HG02623 (cell line): ENCODE measurements at regions not wholly inside any gene's neighbourhood (a gene's known extent, or its start where the extent isn't known, plus 50 kb on each side); places are given as distances from the start of the nearest gene placed in this dataset.
"Not testable (repeated sequence)": the region's sequence is repeated elsewhere in the genome, so short reads cannot be mapped to it uniquely, and the experiment has no call there.

Source experiments
- ATAC-seq: cut with Tn5 transposase; IDR thresholded peaks from one replicate; pipeline ENCODE4 v1.9.1; 2021; ENCODE audit warnings: moderate library complexity; ENCODE audit not compliant: unreplicated experiment

DNA sequence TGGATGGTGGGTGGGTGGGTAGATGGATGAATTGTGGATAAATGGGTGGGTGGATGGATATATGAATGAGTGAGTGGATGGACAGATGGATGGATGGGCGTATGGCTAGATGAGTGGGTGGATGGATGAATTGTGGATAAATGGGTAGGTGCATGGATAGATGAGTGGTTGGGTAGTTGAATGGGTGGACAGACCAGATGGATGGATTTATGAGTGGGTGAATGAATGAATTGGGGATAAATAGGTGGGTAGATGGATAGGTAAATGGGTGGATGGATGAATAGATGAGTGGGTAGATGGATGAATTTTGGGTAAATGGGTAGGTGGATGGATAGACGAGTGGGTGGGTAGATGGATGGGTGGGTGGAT lies 108.7 kb downstream of the NPIPB11 start:
- not testable (repeated sequence) for ATAC-seq

DNA sequence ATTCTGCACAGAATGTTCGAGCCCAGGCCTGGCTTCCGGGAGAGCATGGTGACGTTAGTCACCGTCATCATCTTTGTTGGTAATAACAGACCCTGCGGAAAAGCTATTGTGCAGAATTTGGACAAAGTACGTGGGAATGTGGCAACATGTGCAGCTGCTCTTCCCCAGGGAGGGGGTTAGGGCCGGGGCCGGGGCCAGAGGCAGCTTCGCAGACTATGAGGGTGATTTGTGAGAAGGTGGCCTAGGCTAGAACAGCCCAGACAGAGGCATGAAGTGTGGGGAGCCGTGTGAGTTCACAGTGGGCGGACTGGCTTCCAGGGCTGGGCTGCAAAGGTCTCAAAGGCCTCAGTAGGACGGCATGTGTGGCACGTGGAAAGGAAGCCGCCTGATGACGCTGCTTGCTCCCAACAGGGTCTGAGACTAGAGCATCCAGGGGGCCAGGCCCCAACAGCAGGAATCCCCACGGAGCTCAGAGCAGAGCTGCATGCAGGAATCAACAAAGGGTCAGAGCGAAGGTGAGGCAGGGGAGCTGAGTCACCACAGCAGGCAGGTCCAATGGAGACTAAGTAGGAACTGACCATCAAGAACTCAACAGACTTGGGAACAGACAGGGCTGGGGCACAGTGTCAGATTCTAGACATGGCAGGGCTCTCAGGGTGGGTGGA lies 109.2 kb downstream of the NPIPB11 start:
- not testable (repeated sequence) for ATAC-seq

DNA sequence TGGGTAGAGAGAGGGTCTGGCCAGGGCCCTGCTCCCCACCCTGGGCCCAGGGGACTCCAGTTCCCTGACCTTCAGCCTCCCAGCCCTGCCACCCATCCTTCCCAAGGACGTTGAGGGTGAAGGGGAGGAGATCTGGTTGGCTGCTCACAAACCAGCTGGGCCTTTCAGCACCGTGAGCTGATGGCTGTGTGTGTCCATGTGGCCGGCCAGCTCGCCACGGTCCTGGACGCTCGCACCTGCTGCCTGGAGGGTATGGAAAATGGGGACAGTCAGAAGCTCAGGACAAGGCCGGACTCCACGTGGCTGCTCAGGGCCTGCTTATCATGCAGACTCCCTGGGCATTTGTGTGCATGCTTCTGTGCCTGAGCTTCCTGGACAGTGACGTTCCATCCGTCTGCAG lies 110.3 kb downstream of the NPIPB11 start:
- not testable (repeated sequence) for ATAC-seq

DNA sequence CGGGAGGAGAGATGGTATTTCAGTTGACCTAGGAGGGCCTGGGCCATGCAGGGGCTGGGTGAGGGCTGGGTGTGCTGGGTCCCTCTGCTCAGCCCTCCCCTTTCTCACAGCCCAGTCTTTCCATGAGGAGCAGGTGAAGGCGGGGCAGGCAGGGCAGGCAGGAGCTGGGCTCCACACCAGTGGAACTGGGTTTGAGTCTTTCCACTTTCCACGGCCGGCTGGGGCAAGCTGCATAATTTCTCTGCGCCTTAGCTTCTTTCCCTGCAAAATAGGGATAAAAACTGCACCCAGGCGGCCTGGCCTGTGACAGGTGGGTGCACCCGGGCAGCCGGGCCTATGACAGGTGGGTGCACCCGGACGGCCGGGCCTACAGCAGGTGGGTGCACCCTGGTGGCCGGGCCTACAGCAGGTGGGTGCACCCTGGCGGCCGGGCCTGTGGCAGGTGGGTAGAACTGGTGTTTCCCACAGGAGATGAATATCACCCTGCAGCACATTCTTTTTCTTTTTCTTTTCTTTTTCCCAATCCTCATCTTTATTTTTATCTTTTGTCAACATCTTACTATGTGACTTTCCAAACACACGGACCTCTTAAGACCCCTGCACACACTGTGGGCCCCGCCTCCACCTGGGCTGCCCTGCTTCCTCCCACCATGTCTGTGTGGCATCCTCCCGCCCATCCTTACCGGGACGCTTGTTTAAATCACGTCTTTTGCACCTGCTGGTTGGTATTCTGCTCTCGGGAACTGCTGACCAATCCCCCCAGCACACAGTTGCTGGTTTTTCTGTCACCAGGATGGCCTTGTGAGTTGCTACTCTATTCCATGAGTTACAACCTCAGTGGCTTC lies 111.3 kb downstream of the NPIPB11 start:
- not testable (repeated sequence) for ATAC-seq

DNA sequence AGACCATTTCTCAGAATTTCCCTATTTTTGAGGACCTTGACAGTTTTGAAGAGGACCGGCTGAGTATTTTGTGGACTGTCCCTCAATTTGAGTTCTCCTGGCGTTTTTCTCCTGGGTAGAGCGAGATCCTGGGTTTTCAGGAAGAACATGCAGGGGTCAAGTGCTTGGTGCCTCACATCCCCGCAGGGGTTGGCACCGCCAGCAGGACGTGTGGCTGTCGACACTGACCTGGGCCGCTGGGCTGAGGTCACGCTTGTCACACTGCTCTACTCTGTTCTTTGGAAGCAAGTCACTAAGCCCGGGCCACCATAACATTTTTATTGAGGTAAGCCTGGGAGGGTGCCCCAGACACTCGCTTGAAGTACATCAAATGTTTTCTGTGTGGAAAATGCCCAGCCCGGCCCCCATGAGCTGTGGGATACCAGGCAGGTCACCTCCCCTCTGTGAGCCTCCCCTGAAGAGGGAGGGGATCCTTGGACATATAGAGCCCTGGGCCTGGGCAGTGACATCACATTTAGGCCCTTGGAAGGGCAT lies 112.0 kb downstream of the NPIPB11 start:
- ATAC-seq = not testable (repeated sequence)

DNA sequence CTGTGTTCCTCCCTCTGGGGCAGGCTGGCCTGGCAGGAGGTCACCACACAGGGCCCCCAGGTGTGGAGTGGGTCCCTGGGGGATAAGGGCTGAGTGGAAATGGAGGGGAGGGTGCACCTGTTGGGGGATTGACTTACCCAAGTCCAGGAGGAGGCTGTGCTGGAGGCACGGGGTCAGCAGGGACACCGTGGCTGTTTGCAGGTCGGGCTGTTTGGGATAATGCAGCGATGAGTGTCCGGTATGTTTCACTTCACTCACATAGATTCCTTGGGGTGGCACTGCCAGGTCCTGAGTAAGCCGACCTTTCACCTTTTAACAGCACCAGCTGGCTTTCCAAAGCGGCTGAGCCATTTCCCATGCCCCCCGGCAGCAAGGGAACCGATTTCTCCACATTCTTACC lies 113.0 kb downstream of the NPIPB11 start:
- not testable (repeated sequence) for ATAC-seq

DNA sequence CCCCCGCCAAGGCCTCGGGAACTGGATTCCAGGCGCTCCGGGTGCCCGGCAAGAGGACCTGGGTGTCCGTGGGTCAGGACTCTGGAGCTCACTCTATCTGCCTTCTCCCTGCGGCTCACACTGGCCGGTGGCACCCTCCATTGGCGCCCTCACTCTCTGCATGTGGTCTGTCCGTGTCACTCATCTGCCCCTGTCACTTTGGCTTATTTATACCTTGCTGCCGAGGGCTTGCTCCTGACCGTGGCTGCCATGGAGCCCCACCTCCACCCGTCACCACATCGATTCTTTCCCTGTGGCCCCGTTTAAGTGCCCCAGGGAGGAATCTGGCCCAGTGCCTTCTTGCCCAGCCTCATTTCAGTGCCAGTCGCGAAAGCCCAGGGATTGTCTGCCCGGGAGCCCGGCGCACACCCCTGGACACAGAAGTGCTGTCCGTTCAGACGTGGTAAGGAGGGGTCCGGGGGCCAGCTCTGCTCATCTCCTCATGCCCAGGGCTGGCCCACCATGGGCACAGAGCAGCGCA lies 113.5 kb downstream of the NPIPB11 start:
- ATAC-seq = not testable (repeated sequence)

DNA sequence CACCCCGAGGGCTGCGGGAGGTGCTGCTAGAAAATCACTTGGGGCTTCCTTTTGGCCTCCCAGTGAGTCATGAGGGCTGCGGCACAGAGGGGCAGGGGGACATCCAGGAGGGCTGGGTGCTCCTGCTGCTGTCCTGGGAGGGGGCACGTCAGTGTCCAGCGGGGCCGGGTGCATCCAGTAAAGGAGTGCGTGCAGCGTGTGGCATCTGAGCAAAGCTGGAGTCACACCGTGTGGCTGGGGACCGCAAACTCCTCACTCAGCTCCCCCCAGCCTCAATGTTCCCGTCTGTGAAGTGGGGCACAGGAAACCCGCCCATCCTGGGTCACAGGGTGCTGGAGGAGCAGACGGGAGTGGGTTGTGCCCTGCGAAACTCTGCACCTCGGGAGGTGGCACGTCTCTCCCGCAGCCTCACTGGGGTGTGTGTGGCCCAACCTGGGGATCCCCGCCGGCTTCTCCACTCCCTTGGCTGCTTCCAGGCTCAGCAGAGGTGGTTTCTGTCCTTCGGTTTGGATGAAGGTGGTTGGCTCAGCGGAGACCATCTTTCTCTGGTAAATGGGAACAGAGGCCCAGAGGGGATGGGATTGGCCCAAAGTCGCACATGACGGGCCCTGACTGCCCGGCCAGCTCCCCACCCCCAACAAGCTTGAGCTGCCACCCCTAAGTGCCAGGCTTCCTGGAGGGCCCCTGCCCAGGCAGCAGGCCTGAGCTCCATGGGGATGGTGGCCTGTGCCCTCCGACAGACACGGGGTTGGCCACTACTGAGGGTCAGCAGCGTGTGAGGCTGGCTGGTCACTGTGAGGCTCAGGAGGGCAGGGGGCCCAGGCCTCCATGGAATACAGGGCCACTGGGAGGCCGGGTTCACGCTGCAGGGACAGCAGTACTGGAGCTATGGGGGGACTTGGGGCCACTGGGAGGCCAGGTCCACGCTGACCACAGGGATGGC lies 114.9 kb downstream of the NPIPB11 start:
- not testable (repeated sequence) for ATAC-seq

DNA sequence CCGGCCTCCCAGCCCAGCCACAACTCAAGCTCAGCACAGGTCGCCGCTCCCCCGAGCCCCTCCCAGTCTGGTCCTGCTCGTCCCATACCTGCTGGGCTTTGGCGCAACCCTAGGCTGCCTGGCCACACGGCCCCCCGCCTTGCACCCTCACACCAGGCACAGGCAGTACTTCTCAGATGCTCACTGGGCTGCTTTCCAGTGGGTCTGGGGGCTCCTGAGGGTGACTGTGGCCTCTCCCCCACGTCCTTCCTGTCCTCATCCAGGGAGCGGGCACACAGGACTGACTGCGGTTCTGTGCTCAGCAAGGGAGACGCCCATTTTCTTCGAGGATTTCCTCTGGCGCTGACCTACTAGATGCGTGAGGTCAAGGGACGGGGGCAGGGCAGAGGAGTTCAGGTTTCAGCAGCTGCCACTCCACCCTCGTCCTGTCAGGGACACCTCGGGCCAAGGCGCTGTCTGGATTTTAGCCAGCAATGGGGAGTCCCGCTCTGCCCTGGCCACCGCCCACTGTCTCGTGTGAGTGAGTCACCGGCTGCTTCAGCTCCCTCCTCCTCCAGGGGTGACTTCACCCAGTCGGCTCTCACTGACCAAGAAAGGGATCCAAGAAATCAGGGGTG lies 115.8 kb downstream of the NPIPB11 start:
- ATAC-seq = peak; percentile 67

DNA sequence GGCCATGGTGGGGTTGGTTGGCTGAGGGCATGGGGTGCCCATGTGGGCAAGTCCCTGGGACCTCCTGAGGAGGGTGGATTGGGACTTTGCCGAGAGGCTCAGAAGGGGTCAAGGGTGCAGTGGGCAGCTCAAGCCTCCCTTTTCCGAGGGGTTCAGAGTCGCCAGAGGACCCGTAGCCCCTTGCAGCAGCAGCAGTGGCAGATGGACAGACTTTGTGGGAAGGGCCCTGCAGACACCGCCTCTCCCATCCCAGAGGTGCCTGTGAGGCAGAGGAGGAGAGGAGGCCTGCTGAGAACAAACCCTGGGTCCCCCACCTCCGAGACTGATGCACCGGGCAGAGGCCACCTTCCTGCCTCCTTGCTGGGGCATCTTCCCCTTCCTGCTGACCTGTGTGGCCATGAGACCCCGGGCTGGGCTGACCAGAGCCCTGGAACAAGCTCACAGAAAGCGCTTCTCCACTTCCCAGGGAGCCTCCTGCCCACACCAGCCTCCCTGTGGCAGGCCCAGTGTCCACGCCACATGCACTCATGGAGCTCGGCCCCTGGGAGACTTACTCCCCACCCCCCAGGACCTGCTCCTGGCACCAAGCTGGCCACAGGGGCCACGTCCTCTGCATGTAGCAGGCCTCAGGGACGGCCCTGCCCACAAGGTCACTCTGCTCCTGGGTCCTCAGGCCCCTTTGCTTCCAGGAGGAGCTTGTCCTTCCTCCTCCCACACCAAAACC lies 116.8 kb downstream of the NPIPB11 start:
- ATAC-seq = not testable (repeated sequence)

DNA sequence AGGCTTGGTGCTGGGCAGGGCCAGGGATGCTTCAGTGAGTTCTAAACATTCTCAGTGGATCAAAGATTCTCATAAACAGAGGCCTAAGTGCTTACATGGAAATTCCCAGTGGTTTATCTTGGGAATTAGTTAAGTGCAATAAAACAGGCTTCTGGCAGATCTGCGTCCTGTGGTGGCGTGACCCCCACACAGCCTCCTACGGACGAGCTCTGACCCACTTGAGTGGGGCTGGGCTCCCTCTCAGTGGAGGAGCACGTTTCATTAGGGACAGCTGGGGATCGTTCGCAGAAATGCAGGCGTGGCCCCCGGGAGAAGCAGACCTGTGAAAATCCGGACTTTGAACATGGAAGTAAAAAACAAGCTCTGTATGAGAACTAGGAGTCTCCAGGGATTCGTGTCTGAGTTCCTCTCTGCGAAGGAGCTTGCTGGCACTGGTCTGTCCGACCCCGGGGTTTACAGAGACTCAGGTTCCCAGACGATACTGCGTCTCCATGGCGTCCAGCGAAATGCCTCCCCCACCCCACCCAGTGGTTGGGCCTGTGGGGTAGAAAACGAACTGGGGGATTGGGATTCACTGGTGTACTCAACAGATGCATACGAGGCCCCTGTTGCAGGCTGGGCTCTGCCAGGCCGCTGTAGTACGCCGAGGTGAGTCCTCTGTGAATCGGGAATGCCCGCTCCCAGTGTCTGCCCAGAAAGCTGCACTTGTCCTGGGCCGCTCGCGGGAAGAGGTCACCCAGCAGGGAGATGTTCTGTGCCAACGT lies 117.6 kb downstream of the NPIPB11 start:
- ATAC-seq = not testable (repeated sequence)

DNA sequence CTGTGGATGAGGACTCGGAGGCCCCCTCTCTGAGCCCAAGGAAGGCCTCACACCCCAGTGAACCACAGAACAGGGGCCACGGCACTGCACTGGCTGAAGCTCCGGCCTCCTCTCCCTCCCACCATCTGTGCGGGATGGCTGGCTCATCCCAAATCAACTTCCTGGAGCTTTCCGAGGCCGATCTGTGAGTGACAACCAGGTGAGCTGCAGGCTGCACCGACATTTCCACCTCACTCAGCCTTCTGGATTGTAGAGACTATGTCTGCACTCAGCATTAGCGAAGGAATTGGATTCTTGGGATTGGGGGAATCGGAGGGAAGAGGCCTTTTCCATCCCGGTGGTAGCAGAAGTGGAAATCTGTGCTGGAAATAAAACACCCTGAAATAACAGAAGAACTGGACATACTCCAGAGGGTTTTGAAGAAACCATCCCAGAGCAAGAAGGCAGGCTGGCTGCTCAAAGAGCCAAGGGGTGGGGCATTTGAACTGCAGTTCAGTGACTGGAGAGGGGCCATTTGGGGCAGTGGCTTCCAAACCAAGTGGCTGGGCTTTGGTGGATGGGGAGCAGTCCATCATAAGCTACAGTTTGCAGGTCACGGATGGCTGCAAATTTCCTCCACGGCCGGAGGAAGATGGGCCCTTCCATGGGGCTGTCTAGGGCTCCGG lies 118.5 kb downstream of the NPIPB11 start:
- not testable (repeated sequence) for ATAC-seq

DNA sequence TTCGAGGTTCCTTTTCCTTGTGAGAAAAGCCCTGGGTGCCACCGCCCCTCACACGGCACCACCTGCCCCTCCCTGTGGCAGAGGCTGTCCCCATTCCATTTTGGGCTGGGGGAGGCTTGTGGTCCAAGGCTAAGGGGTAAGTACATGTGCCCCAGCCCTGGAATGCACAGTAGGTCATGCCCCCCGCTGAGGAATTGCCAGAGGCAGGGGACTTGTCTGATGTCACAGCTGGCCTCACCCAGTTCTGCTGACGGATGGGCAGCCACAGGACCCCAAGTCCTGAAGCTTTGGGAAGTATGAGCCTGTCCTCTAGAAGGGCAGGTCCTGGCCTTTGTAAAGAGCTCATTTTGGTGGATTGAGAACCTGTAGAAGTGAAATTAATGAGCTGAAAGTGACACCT lies 119.3 kb downstream of the NPIPB11 start:
- ATAC-seq = not testable (repeated sequence)

DNA sequence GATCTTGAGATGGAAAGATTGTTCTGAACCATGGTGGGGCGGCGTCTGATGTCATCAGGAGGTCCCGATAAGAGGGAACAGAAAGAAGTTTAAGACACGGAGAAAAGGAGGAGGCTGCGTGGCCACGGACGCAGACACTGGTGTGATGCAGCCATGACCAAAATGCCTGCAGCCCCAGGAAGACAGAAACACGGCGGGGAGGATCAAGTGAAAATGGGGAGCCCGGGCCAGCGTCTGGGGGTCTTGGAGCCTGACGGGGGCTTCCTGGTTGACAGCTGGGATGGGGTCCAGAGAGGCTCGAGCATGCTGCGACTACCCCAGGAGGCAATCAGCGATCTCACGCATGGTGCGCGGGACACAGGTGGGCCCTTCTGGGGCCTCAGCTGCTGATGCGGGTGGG lies 119.7 kb downstream of the NPIPB11 start:
- ATAC-seq = not testable (repeated sequence)

DNA sequence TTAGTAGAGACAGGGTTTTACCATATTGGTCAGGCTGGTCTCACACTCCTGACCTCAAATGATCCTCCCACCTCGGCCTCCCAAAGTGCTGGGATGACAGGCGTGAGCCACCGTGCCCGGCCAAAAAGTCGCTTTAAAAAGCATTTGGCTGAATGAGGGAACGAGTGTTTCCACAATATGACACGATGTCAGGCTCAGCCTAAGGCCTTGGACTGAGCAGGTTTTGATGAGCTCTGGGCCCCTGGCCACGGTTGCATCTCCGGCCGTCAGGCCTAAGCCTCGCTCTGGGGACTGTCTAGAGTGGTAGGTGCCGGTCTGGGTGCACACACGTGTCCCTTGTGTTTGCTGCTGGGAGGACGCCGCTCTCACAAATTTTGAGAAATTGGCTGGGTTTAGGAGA lies 120.3 kb downstream of the NPIPB11 start:
- ATAC-seq = not testable (repeated sequence)

DNA sequence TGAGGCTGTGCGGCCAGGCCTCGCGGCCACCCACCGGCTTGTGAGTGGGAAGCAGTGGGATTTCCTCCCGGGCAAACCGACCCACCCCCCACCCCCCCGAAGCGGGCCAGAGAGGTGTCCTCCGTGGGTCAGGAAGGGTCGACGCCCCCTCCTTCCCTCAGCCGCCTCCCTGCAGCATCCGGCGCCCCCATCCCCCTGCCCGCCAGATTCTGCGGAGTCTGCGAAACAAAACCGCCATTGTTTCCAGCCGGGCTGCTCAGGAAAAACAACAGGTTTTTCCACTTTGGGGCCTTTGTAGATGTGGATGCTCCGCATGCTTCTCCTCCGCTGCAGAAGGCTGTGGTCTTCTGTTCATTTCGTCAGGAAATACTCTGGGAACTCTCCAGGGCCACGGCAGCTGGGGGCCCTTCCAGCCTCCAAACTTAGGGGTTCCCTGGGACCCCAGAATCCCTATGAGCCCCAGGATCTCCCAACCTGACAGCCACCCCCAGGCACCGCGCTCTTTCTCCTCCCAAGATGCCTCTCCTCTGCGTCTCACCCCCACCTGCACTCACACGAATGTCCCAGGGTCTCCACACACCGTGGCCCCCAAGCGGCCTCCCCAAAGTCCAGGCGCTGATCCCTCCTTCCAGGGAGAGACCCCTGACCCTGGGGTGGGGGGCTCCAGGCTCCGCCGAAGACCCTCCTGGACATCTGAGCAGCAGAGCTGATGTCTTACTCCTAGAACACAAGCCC lies 121.2 kb downstream of the NPIPB11 start:
- ATAC-seq = not testable (repeated sequence)

DNA sequence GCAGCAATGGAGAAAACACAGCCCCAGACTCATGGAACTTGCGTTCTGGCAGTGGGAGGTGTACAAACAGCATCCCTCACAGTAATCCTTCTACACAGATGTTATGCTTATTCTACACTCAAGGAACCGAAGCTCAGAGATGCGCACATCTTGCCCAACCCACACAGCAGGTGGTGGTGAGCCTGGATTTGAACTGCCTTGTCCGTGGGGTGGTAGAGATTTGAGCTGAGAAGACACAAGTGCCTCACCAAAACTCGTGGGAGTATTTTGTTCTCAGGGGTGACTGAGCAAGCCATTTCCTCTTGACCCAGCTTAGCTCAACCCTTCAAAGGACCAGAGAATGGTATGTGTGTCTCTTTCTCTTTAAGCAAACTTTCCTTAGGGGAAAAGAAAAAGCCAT lies 121.8 kb downstream of the NPIPB11 start:
- not testable (repeated sequence) for ATAC-seq

DNA sequence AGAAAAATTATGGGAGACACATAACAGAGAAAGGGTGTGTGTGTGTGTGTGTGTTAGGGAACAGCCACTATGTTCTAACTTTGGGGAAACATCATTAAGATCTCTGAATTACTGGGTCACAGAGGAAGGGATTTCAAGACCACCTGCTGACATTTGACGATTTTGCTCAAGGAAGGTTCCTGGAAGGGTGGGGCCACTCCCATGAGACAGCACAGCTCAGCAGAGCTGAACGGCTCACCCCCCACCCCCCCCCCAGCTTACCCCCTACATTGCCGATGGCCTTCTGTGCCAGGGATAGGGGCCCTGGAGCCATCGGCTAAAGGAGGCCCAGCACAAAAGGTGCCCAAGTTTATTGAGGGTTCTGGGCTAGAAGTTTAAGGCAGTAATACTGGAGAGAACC lies 122.4 kb downstream of the NPIPB11 start:
- ATAC-seq = not testable (repeated sequence)
